DMS153 (cell line): ENCODE measurements at regions not wholly inside any gene's neighbourhood (a gene's known extent, or its start where the extent isn't known, plus 50 kb on each side); places are given as distances from the start of the nearest gene placed in this dataset.
"Not testable (repeated sequence)": the region's sequence is repeated elsewhere in the genome, so short reads cannot be mapped to it uniquely, and the experiment has no call there.

Source experiments
- DNase-seq: peaks from one replicate; lab custom pipeline; 2025; lab: John Stamatoyannopoulos, UW

DNA sequence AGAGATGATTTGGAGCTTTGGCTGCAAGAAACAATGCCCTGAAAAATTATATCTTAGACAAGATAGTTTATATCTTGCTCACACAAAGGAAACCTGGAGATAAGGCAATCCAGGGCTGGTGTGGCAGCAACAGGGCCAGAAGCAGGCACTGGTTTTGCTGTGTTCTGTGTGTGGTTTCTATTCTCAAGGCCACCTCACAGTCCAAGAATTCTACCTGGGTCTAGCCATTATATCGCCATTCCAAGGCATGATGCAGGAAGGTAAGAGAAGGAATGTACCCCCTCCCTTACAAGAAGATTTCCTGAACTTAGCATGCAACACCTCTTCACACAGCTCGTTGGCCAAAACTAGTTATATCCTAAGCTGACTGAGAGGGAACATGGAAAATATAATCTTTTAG, 74.5 kb upstream of the MEGF10 start:
- DNase-seq = no peak

DNA sequence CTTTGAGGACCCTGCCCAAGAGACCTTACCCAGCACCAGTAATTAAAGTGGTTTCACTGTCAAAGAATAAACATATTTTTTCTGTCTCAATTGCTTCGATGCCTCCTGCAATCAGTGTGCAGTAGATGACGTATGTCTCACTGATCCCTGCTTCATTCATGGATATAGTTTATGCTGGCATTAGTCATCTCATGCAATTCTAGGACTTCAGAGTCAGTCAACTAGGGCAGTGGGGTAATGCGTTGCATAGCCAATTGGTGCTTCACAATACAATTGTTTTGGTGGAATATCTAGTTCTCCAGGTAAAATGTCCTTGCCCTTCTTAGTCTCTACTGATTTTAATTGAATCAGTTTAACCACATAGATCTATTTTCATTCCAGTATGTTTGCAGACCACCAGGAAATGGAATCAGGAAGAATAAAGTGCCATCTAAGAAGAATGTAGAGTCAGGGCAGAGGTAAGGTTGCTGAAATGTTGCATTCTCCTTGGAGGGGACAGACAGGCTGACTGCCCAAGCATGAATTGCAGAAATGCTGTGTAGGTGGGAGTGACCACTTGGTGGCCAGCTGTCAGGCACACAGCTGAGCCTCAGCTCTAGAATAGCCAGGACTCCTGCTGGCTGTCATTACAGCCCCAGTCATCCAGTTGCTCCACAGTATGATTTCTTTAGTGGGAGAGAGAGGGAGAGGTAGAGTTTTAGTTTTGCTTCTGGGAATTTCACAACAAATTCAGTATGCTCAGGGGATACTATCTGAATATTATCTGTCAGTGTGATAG, 73.5 kb upstream of the MEGF10 start:
- no peak for DNase-seq

GRCh38 chr5:127221936-127222335, 68.7 kb upstream of the MEGF10 start:
- not testable (repeated sequence) for DNase-seq

- DNase-seq = not testable (repeated sequence)
These were observed 67.9 kb upstream of the MEGF10 start for GRCh38 chr5:127222571-127223156.

GRCh38 chr5:127223256-127223974, 67.2 kb upstream of the MEGF10 start:
- no peak for DNase-seq

- DNase-seq = no peak
These were observed 62.7 kb upstream of the MEGF10 start for GRCh38 chr5:127227881-127228280.

DNA sequence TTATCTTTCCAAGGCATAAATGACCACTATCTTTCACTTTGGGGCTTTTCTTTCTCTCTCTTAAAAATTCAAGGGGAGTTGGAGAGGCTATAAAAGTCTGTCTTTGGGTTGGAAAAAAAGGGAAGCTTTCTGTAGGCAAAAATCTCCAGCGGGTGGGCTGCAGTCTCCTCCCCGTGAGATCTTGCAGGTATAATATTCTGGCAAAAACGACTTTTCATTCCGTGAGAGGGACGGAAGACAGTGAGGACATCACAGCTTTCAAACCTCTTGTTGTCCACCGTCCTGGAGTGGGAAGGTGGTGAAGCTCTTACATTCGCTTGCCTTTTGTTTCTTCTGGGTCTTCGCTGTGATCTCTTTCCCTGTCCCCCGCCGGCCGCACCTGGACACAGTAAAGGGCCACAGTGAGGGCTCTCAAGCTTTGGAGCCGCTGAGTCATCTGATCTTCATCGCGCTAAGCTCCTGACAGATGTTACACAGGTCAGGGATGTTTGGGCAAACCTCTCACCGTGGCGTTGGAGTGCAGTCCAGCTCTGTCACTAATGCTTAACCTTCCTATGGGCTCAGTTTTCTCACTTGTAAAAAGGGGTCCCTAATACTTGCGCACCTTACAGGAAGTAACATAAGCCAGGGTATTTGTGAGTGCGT, 61.9 kb upstream of the MEGF10 start:
- DNase-seq = no peak

DNA sequence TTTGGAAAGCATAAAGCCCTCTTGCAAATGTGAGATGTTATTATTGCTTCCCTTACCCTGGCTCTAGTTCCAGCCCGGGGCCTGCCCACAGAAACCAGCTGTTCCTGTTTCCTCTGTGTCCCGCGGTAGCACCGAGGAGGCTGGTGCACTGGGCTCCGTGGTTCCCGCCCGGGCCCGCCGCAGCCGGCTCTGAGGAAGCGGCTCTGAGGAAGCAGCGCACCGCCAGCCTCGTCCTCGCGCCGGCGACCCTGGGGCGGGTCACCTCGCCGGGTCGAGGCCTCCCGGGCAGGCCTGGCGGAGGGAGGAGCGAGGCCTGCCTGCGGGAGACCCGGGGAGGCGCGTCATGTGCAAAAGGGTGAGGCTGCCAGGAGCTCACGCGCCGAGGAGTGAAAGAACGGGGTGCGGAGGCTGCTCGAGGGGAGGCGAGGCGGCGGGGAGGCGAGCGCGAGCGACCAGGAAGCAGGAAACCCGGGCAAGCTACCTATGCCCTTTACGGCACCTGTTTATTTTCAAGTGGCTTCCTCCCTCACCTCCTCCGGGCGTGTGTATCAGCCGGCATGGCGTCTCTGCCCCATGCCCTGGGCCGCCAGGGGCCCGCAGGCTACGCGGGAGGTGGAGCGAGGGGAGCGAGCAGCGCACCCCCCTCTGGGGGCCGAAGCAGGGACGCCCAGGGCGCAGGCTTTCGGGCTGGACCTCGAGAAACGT, 61.3 kb upstream of the MEGF10 start:
- DNase-seq = peak; percentile 2

- DNase-seq = no peak
These were observed 59.5 kb upstream of the MEGF10 start for GRCh38 chr5:127231118-127231517.

GRCh38 chr5:127233590-127233989, 57.0 kb upstream of the MEGF10 start:
- no peak for DNase-seq

- DNase-seq = no peak
These were observed 55.5 kb upstream of the MEGF10 start for GRCh38 chr5:127235136-127235535.

DNA sequence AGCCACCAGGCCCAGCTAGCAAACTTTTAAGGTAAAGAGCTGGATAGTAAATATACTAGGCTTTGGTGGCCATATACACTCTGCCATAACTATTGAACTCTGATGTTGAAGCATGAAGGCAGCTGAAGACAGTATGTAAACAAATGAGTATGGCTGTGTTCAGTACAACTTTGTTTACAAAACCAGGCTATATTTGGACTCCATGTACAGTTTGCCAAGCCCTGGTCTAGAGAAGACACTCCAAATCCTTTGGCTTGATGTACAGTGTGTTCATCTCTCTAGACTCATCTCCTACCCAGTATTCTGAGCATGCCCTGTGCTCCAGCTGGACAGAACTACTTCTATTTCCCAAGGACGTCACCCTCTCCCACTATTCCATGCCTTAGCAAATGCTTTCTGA, 54.3 kb upstream of the MEGF10 start:
- DNase-seq = no peak
